Esophagus muscularis mucosa (tissue), 4 donors: ENCODE measurements at regions not wholly inside any gene's neighbourhood (a gene's known extent, or its start where the extent isn't known, plus 50 kb on each side); places are given as distances from the start of the nearest gene placed in this dataset.

Experiments
- DNase-seq: peaks from one replicate; pipeline ENCODE4 v3.0.0-alpha.2; 2017; ENCODE audit errors: extremely low spot score
- H3K27ac ChIP-seq, 4 donors: fragments of 200-600 bp; sonication (generic); replicated peaks in 1 of 4; 1 replicate in 3 of 4; 2 replicates in 1 of 4; pipeline ENCODE4 v1.5.1; 2016 to 2019; ENCODE audit warnings: mild to moderate bottlenecking in 1 of 4
- H3K27me3 ChIP-seq, 4 donors: fragments of 200-600 bp; sonication (generic); one replicate each; pipeline versions ENCODE4 v1.5.1 to v1.6.0; 2016 to 2019
- H3K36me3 ChIP-seq, 4 donors: fragments of 200-600 bp; sonication (generic); one replicate each; pipeline ENCODE4 v1.5.1; 2016 to 2019
- H3K4me1 ChIP-seq, 4 donors: fragments of 200-600 bp; sonication (generic); one replicate each; pipeline ENCODE4 v1.5.1; 2016 to 2019
- H3K4me3 ChIP-seq, 4 donors: fragments of 200-600 bp; sonication (generic); 1 replicate in 2 of 4; 2 replicates in 2 of 4; pipeline ENCODE4 v1.5.1; 2016 to 2019; ENCODE audit warnings: mild to moderate bottlenecking in 4 of 4, moderate library complexity in 1 of 4
- H3K9me3 ChIP-seq, 4 donors: fragments of 200-600 bp; sonication (generic); 1 replicate in 3 of 4; 2 replicates in 1 of 4; pipeline ENCODE4 v1.5.1; 2016 to 2019
- CTCF ChIP-seq, 3 experiments: fragments of 200-600 bp in 2 of 3; fragments of 450-650 bp in 1 of 3; sonication (generic) in 2 of 3; IDR thresholded peaks; one replicate each; pipeline ENCODE4 v1.5.1; 2017 to 2019; ENCODE audit warnings: antibody characterized with exemption in 3 of 3, mild to moderate bottlenecking in 2 of 3, moderate library complexity in 1 of 3
- EP300 ChIP-seq: sonication (generic); formaldehyde crosslinking; IDR thresholded peaks from one replicate; pipeline ENCODE4 v1.6.1; 2017; ENCODE audit warnings: antibody characterized with exemption
- POLR2A ChIP-seq: fragments of 450-650 bp; IDR thresholded peaks from one replicate; pipeline ENCODE4 v1.6.1; 2017; ENCODE audit warnings: antibody characterized with exemption, moderate library complexity, mild to moderate bottlenecking, low read depth
- POLR2AphosphoS5 ChIP-seq, 2 donors: sonication (generic); formaldehyde crosslinking; IDR thresholded peaks; one replicate each; pipeline ENCODE4 v1.6.1; 2017; ENCODE audit warnings: antibody characterized with exemption in 2 of 2
- WGBS: methylation state at CpG from one replicate; pipeline ENCODE4 v1.1.5; 2018; 5-methylcytosine and 5-hydroxymethylcytosine counted together
- intact Hi-C: fragments of 100-400 bp; cut with DNase I; formaldehyde crosslinking; loops from one replicate; pipeline ENCODE4 v1.15.1; 2023

GRCh38 chr1:238141353-238141752 lies 250.6 kb upstream of the ZP4 start:
- Histone ChIP-seq H3K4me3 (no peak overlapping the region), H3K27ac (no peak overlapping the region), H3K9me3 (no peaks in the 10 kb centered on the region), H3K27me3 (no peaks in the 10 kb centered on the region), H3K4me1 (no peaks in the 10 kb centered on the region), H3K36me3 (no peaks in the 10 kb centered on the region)
- no peak for DNase-seq
- 33% methylated on average over 1 of the region's 1 CpG for WGBS
- intact Hi-C loops = no loop called here
- TF ChIP-seq CTCF (IDR thresholded peaks at IDR 0.05) (no peak), POLR2AphosphoS5 (IDR thresholded peaks at IDR 0.05) (no peak), EP300 (no peak), POLR2A (no peak)

DNA sequence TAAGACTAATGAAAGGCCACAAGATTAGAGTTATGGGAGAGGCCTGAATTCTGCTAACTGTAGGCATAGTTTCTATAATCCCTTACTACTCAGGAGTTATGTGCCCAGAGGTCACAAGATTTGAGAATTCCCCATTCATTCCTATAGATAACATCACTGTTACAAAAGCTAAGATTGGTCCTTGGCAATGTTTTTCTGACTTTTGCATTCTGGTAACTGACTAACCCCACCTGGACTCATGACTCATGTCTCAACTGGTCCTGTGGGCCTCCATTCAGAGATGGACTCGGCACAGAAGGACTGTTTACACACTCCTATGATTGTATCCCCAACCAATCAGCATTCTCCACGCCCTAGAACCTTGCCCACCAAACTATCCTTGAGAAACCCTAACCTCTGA lies 249.0 kb upstream of the ZP4 start:
- DNase-seq = no peak
- TF ChIP-seq POLR2A (no peak), POLR2AphosphoS5 (IDR thresholded peaks at IDR 0.05) (no peak), CTCF (IDR thresholded peaks at IDR 0.05) (no peak), EP300 (no peak)
- no peak overlapping the region for H3K27ac ChIP-seq
- H3K27me3 ChIP-seq = no peaks in the 10 kb centered on the region
- H3K9me3 ChIP-seq = no peaks in the 10 kb centered on the region
- no peak overlapping the region for H3K4me3 ChIP-seq
- H3K4me1 ChIP-seq = no peaks in the 10 kb centered on the region
- 53% methylated on average over 2 of the region's 2 CpGs for WGBS
- no peaks in the 10 kb centered on the region for H3K36me3 ChIP-seq
- intact Hi-C loops = no loop called here

- H3K27ac ChIP-seq = no peak overlapping the region
- WGBS = 84% methylated on average over 6 of the region's 6 CpGs
- intact Hi-C loops = no loop called here
- H3K4me1 ChIP-seq = no peaks in the 10 kb centered on the region
- H3K36me3 ChIP-seq = no peaks in the 10 kb centered on the region
- no peaks in the 10 kb centered on the region for H3K9me3 ChIP-seq
- H3K27me3 ChIP-seq = no peaks in the 10 kb centered on the region
- no peak overlapping the region for H3K4me3 ChIP-seq
- DNase-seq = no peak
- TF ChIP-seq POLR2A = no peak
- TF ChIP-seq POLR2AphosphoS5 (IDR thresholded peaks at IDR 0.05) = no peak
- no peak for TF ChIP-seq CTCF (IDR thresholded peaks at IDR 0.05)
- TF ChIP-seq EP300 = no peak
Observed at GRCh38 chr1:238138059-238138626, 247.4 kb upstream of the ZP4 start.

DNA sequence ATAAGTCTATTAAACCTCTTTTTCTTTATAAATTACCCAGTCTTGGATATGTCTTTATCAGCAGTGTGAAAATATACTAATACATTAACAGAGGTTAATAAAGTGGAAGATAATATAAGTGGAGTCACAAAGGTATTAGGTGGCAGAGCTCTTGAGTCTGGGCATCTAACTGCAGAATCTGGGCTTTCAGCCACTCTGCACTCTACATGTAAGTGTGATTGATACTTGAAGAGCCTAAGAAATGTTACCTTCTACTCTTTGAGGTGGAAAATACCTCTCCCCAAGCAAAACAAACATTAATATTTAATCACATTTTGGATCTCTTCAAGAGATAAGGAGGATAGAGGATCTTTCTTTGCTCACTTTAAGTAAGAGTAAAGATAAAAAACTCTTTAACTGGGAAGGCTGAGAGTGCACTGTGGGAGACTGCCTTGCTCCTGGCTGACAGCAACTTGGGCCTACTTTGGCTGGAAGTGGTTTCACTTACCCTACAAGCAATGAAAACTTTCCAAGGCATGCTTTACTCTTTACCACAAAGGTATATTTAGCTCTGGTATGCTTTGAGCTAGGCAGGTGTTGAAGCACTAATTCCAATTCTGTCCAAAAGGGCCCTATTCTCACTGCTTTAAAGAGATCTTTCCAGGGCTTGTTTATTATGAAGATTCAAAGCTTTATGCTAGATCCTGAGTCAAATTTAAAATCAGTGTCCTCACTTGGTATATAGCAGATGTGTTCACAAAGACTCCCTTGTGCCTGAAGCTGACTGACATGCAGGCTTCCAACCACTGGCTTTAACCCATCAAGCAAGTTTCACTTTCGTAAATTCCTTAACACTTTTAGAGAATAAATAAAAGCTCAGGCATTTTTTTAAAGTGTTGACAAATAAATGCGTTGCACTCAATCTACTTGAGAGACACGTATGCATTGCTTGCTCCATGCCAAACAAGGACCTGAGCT lies 245.3 kb upstream of the ZP4 start:
- WGBS = 87% methylated on average over 3 of the region's 3 CpGs

More for the DNA sequence above, 245.3 kb upstream of the ZP4 start:
- H3K4me3 ChIP-seq = no peak overlapping the region
- intact Hi-C loops = no loop called here
- no peaks in the 10 kb centered on the region for H3K4me1 ChIP-seq
- no peak overlapping the region for H3K27ac ChIP-seq
- no peaks in the 10 kb centered on the region for H3K36me3 ChIP-seq
- TF ChIP-seq POLR2AphosphoS5 (IDR thresholded peaks at IDR 0.05) (no peak), POLR2A (no peak), CTCF (IDR thresholded peaks at IDR 0.05) (no peak), EP300 (no peak)
- DNase-seq = no peak
- H3K9me3 ChIP-seq = no peaks in the 10 kb centered on the region
- no peaks in the 10 kb centered on the region for H3K27me3 ChIP-seq
